ENCODE measurements at regions not wholly inside any gene's neighbourhood (a gene's known extent, or its start where the extent isn't known, plus 50 kb on each side); places are given as distances from the start of the nearest gene placed in this dataset.
"Not testable (repeated sequence)": the region's sequence is repeated elsewhere in the genome, so short reads cannot be mapped to it uniquely, and the experiment has no call there.

GRCh38 chr6:25132934-25133333 lies 146.2 kb upstream of the CARMIL1 start:
- Histone ChIP-seq H3K4me3 (ENCODE audit: low read length) (no peak overlapping the region), H3K36me3 (ENCODE audit: insufficient read depth, low read depth, low read length) (no peaks in the 10 kb centered on the region), H3K9me3 (ENCODE audit: insufficient read depth, low read depth, low read length) (peaks cover 35% of the 10 kb centered on the region), H3K27me3 (ENCODE audit: insufficient read depth, low read length) (no peaks in the 10 kb centered on the region), H3K9ac (ENCODE audit: low read depth, low read length) (no peak overlapping the region), H3K27ac (ENCODE audit: low read length) (no peak overlapping the region), H3K4me1 (ENCODE audit: insufficient read depth, low read length) (peaks cover 9% of the 10 kb centered on the region; the same call in 1 of the 2 replicates)

DNA sequence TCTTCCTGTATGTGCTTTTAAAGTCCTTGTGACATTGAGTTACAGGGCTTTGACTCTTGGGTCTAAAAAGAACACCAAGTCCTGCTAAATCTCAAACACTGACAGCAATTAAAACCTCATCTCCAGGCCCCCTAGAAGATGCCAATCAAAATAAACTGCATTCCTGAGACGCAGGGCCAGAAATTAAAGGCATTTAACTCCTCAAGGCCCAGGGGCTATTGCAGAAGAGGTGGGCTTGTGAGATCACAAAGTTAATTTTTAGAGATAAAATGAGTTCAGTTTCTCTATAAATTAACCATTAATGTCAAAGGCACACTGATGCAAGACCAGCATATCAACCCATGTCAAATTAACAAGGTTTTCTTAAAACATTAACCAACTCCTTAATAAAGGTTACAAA lies 145.6 kb upstream of the CARMIL1 start:
- Histone ChIP-seq H3K9ac (ENCODE audit: low read depth, low read length) (no peak overlapping the region), H3K36me3 (ENCODE audit: insufficient read depth, low read depth, low read length) (no peaks in the 10 kb centered on the region), H3K9me3 (ENCODE audit: insufficient read depth, low read depth, low read length) (peaks cover 35% of the 10 kb centered on the region), H3K27me3 (ENCODE audit: insufficient read depth, low read length) (no peaks in the 10 kb centered on the region), H3K4me3 (ENCODE audit: low read length) (no peak overlapping the region), H3K4me1 (ENCODE audit: insufficient read depth, low read length) (peaks cover 4% of the 10 kb centered on the region; the same call in 1 of the 2 replicates), H3K27ac (ENCODE audit: low read length) (no peak overlapping the region)

DNA sequence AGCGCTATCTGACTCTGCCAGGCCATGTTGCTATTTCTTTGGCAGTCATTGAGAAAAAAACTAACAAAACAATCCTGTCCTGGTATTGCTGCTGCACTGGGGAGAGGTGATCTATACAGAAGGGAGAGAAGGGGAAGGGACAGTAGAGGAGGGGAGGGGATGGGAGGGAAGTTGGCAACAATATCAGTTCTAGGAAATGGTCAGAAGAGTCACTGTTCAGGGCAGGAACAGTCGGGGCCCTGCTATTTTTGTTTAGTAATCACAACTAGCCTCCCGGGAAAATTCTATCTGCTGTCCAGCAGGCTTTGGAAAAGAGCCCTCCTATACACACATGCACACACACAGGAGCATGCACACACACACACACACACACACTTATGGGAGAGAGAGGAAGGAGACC lies 142.3 kb upstream of the CARMIL1 start:
- Histone ChIP-seq H3K27ac (ENCODE audit: low read length) (no peak overlapping the region), H3K36me3 (ENCODE audit: insufficient read depth, low read depth, low read length) (no peaks in the 10 kb centered on the region), H3K9me3 (ENCODE audit: insufficient read depth, low read depth, low read length) (peaks cover 32% of the 10 kb centered on the region), H3K4me1 (ENCODE audit: insufficient read depth, low read length) (no peaks in the 10 kb centered on the region), H3K27me3 (ENCODE audit: insufficient read depth, low read length) (no peaks in the 10 kb centered on the region), H3K4me3 (ENCODE audit: low read length) (no peak overlapping the region), H3K9ac (ENCODE audit: low read depth, low read length) (no peak overlapping the region)

DNA sequence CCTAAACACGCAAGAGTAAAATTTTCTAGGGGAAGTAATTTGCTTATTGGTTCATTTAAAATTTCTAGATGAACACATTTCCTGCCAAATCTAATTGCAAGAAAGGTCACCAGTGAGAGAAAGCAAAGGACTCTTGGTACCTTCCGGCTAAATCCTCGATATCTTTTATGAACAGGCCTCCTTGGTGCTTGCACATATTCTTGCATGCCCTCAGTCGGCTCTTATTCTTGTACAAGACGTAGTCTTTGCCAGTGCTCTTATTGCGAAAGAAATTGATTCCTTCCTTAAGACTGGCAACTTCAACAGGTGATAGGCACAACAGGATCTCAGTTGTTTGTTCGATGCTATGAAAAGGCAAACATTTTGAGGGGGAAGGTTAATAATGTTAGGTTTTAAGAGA lies 141.7 kb upstream of the CARMIL1 start:
- H3K4me1 ChIP-seq (ENCODE audit: insufficient read depth, low read length) = no peaks in the 10 kb centered on the region
- H3K4me3 ChIP-seq (ENCODE audit: low read length) = no peak overlapping the region
- H3K27me3 ChIP-seq (ENCODE audit: insufficient read depth, low read length) = no peaks in the 10 kb centered on the region
- no peaks in the 10 kb centered on the region for H3K36me3 ChIP-seq (ENCODE audit: insufficient read depth, low read depth, low read length)
- H3K27ac ChIP-seq (ENCODE audit: low read length) = no peak overlapping the region
- H3K9me3 ChIP-seq (ENCODE audit: insufficient read depth, low read depth, low read length) = peaks cover 28% of the 10 kb centered on the region
- H3K9ac ChIP-seq (ENCODE audit: low read depth, low read length) = no peak overlapping the region

DNA sequence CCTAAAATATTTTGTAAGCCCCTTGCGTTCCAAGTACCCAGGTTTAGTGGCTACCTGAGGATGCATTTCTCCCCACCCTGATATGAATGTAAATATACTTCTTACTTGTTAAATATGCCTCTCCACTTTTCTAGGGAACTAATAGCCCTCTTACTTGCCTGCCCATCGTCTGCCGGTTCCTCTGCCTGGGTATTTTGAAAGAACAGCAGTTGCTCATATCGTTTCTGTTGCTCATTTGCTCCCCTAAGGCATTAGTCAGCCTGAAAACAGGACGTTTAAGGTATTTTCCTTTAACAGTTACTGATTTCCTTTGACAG lies 141.3 kb upstream of the CARMIL1 start:
- H3K4me1 ChIP-seq (ENCODE audit: insufficient read depth, low read length) = no peaks in the 10 kb centered on the region
- no peak overlapping the region for H3K9ac ChIP-seq (ENCODE audit: low read depth, low read length)
- H3K4me3 ChIP-seq (ENCODE audit: low read length) = no peak overlapping the region
- H3K9me3 ChIP-seq (ENCODE audit: insufficient read depth, low read depth, low read length) = peaks cover 25% of the 10 kb centered on the region
- H3K27ac ChIP-seq (ENCODE audit: low read length) = no peak overlapping the region
- H3K36me3 ChIP-seq (ENCODE audit: insufficient read depth, low read depth, low read length) = no peaks in the 10 kb centered on the region
- no peaks in the 10 kb centered on the region for H3K27me3 ChIP-seq (ENCODE audit: insufficient read depth, low read length)

DNA sequence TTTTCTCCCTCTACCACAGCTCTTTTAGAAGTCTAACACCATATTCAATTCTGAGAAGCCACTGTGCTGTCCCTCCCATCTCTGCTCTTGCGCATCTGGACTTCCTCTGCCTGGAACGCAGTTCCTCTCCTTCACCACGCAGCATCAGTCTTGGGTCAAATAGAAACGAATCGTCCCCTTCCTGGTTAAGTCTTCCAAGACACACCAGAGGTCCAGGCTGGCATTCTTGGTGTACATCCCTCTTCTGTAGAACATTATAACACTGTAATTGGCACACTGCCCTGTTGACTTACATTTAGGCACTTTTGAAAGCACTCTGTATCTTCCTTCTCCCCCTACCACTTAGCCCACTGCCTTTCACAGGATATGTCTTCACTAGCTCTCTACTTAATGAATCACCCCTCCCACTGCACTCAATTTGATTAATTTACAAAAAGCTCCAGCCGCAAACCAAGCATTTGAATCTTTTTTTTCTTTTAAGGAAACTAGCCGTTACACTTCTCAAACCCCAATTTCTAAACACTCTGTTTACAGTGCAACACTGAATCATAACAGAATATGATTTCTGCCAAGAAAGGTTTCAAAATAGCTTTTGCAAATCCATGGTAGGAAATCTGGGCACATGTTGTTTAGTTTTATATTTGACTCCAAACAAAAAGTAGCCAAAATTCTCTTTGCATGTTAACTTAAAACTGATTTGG lies 140.8 kb upstream of the CARMIL1 start:
- H3K9ac ChIP-seq (ENCODE audit: low read depth, low read length) = no peak overlapping the region
- no peaks in the 10 kb centered on the region for H3K4me1 ChIP-seq (ENCODE audit: insufficient read depth, low read length)

GRCh38 chr6:25138934-25139415 lies 140.2 kb upstream of the CARMIL1 start:
- H3K9me3 ChIP-seq (ENCODE audit: insufficient read depth, low read depth, low read length) = peaks cover 14% of the 10 kb centered on the region
- H3K27me3 ChIP-seq (ENCODE audit: insufficient read depth, low read length) = no peaks in the 10 kb centered on the region
- no peaks in the 10 kb centered on the region for H3K36me3 ChIP-seq (ENCODE audit: insufficient read depth, low read depth, low read length)
- no peak overlapping the region for H3K27ac ChIP-seq (ENCODE audit: low read length)
- H3K4me3 ChIP-seq (ENCODE audit: low read length) = no peak overlapping the region
- H3K4me1 ChIP-seq (ENCODE audit: insufficient read depth, low read length) = no peaks in the 10 kb centered on the region
- H3K9ac ChIP-seq (ENCODE audit: low read depth, low read length) = no peak overlapping the region

More for the DNA sequence above, 140.8 kb upstream of the CARMIL1 start:
- H3K27ac ChIP-seq (ENCODE audit: low read length) = no peak overlapping the region
- H3K27me3 ChIP-seq (ENCODE audit: insufficient read depth, low read length) = no peaks in the 10 kb centered on the region
- no peak overlapping the region for H3K4me3 ChIP-seq (ENCODE audit: low read length)
- H3K9me3 ChIP-seq (ENCODE audit: insufficient read depth, low read depth, low read length) = peaks cover 19% of the 10 kb centered on the region
- H3K36me3 ChIP-seq (ENCODE audit: insufficient read depth, low read depth, low read length) = no peaks in the 10 kb centered on the region

DNA sequence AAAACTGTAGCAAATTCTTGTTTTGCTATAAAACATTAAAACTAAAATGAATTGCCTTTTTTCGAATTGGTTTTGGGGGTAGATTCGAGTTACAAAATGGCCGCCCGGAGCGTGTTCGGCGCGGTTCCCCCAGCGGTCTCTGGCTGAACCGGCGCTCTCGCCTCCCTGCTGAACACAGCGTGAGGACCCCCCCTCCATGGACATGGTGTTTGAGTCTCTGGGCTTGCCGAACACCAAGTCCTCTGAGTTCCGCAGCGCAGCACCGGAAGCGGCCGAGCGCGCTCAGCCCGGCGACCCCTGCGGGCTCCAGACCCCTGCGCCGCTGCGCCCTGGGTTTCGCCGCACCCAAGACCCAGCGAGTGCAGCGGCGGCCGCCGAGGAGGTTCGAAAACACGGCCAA lies 139.6 kb upstream of the CARMIL1 start:
- H3K27ac ChIP-seq (ENCODE audit: low read length) = not testable (repeated sequence)

GRCh38 chr6:25142506-25142905 lies 136.7 kb upstream of the CARMIL1 start:
- Histone ChIP-seq H3K27me3 (ENCODE audit: insufficient read depth, low read length) (no peaks in the 10 kb centered on the region), H3K9me3 (ENCODE audit: insufficient read depth, low read depth, low read length) (no peaks in the 10 kb centered on the region), H3K27ac (ENCODE audit: low read length) (no peak overlapping the region), H3K4me1 (ENCODE audit: insufficient read depth, low read length) (no peaks in the 10 kb centered on the region), H3K9ac (ENCODE audit: low read depth, low read length) (no peak overlapping the region), H3K36me3 (ENCODE audit: insufficient read depth, low read depth, low read length) (no peaks in the 10 kb centered on the region), H3K4me3 (ENCODE audit: low read length) (no peak overlapping the region)

More for the DNA sequence above, 139.6 kb upstream of the CARMIL1 start:
- H3K36me3 ChIP-seq (ENCODE audit: insufficient read depth, low read depth, low read length); H3K4me3 ChIP-seq (ENCODE audit: low read length); H3K4me1 ChIP-seq (ENCODE audit: insufficient read depth, low read length); H3K9ac ChIP-seq (ENCODE audit: low read depth, low read length); H3K9me3 ChIP-seq (ENCODE audit: insufficient read depth, low read depth, low read length); H3K27me3 ChIP-seq (ENCODE audit: insufficient read depth, low read length): not testable (repeated sequence)

GRCh38 chr6:25144919-25145318 lies 134.3 kb upstream of the CARMIL1 start:
- no peaks in the 10 kb centered on the region for H3K9me3 ChIP-seq (ENCODE audit: insufficient read depth, low read depth, low read length)
- no peaks in the 10 kb centered on the region for H3K4me1 ChIP-seq (ENCODE audit: insufficient read depth, low read length)
- H3K27me3 ChIP-seq (ENCODE audit: insufficient read depth, low read length) = no peaks in the 10 kb centered on the region
- H3K27ac ChIP-seq (ENCODE audit: low read length) = no peak overlapping the region
- no peak overlapping the region for H3K4me3 ChIP-seq (ENCODE audit: low read length)
- H3K36me3 ChIP-seq (ENCODE audit: insufficient read depth, low read depth, low read length) = no peaks in the 10 kb centered on the region
- no peak overlapping the region for H3K9ac ChIP-seq (ENCODE audit: low read depth, low read length)

DNA sequence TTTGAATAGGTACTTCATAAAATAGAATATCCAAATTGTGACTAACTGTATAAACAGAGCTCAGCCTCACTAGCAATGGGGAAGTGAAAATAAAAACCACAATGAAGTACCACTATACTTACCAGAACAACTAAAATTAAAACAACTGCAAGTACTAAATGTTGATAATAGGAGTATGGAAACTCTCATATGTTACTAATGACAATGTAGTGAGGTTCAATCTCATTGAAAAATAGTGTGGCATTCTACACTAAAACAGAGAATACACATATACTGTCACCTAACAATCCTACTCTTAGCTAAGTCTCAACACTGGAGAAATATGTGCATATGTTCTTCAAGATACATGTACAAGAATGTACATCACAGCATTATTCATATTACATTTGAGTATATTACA lies 132.0 kb upstream of the CARMIL1 start:
- Histone ChIP-seq H3K4me3 (ENCODE audit: low read length) (no peak overlapping the region), H3K27me3 (ENCODE audit: insufficient read depth, low read length) (no peaks in the 10 kb centered on the region), H3K9ac (ENCODE audit: low read depth, low read length) (no peak overlapping the region), H3K4me1 (ENCODE audit: insufficient read depth, low read length) (no peaks in the 10 kb centered on the region), H3K9me3 (ENCODE audit: insufficient read depth, low read depth, low read length) (no peaks in the 10 kb centered on the region), H3K36me3 (ENCODE audit: insufficient read depth, low read depth, low read length) (no peaks in the 10 kb centered on the region), H3K27ac (ENCODE audit: low read length) (no peak overlapping the region)

GRCh38 chr6:25150031-25150430 lies 129.1 kb upstream of the CARMIL1 start:
- H3K4me3 ChIP-seq (ENCODE audit: low read length) = no peak overlapping the region
- H3K36me3 ChIP-seq (ENCODE audit: insufficient read depth, low read depth, low read length) = no peaks in the 10 kb centered on the region
- peaks cover 3% of the 10 kb centered on the region; the same call in 1 of the 2 replicates for H3K4me1 ChIP-seq (ENCODE audit: insufficient read depth, low read length)
- H3K27ac ChIP-seq (ENCODE audit: low read length) = no peak overlapping the region
- no peak overlapping the region for H3K9ac ChIP-seq (ENCODE audit: low read depth, low read length)
- no peaks in the 10 kb centered on the region for H3K9me3 ChIP-seq (ENCODE audit: insufficient read depth, low read depth, low read length)
- no peaks in the 10 kb centered on the region for H3K27me3 ChIP-seq (ENCODE audit: insufficient read depth, low read length)

All from iPS-20b (cell line).